DMS53 treated with DMSO at 0.1 percent for 48 hours (cell line): ENCODE measurements at regions not wholly inside any gene's neighbourhood (a gene's known extent, or its start where the extent isn't known, plus 50 kb on each side); places are given as distances from the start of the nearest gene placed in this dataset.
A peak's percentile ranks its signal among the peaks of the same experiment; 100 is the strongest.

Source experiments
- DNase-seq: peaks from one replicate; lab custom pipeline; 2025; ENCODE audit not compliant: unreplicated experiment; lab: John Stamatoyannopoulos, UW

- no peak for DNase-seq
Observed at GRCh38 chr6:120648713-120649112, 685.6 kb downstream of the TBC1D32 start.

GRCh38 chr6:120646101-120646500, 688.2 kb downstream of the TBC1D32 start:
- DNase-seq, result no peak

DNA sequence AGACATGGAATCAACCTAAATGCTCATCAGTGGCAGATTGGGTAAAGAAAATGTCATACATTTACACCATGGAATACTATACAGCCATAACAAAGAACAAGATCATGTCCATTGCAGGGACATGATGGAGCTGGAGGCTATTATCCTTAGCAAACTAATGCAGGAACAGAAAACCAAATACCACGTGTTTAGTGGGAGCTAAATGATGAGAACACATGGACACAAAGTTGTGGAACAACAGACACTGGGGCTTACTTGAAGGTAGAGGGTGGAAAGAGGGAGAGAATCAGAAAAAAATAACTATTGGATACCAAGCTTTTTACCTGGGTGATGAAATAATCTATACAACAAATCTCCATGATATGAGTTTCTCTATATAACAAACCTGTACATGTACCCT, 701.3 kb downstream of the TBC1D32 start:
- no peak for DNase-seq

DNA sequence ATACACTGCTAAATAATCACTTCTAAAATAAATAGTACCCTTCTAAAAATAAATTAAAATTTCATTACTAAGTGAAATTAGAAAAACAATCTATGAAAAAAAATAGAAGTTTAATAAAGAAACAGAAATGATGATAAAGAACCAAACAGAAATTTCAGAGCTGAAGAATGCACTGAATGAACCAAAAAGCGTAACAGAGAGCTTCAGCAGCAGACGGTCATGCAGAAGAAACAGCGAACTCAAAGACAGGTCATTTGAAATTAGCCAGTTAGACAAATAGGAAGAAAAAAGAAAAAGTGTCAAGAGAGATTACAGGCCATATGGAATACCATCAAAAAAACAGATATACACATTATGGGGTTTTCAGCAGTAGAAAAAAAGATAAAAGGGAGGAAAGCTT, 706.7 kb downstream of the TBC1D32 start:
- DNase-seq, result no peak

- DNase-seq, result no peak
Observed at GRCh38 chr6:120622127-120622631, 712.1 kb downstream of the TBC1D32 start.

DNA sequence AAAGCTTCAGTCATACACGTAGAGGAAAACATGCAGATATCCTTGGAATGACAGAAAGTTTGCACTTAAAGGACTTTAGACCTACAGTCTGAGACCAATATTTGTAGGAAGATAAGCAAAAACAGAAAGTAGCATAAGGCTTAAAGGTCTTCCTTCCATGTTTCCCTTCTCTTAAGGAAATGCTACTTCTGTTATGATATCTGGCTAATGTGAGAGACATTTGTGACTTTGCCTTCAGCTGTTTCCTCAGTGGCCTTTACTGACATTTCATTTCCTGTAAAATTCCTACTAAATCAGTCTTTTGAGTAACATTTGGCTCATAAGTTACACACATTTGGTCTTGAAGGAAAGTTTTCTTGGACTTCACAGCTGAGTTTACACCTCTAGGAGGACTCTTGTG, 713.4 kb downstream of the TBC1D32 start:
- no peak for DNase-seq

GRCh38 chr6:120615238-120615637, 719.0 kb downstream of the TBC1D32 start:
- no peak for DNase-seq

DNA sequence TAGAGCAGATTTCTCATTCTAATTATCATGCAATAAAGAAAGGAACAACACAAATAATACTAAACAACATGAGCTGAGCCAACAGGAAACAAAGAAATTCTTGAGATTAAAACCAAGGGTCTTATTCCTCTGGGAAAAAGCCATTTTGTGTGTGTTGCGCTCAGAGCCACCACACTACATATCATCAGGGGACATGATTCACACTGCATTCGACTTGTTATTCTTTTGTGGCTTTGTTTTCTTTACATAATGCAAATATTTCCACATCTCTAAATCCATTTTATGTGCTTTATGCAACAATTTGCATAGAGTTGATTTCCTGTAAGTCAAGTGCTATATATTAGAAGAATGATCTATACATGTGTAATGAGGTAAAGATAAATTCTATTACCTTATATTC, 719.6 kb downstream of the TBC1D32 start:
- no peak for DNase-seq

GRCh38 chr6:120608826-120609225, 725.5 kb downstream of the TBC1D32 start:
- DNase-seq, result no peak

- no peak for DNase-seq
Observed at GRCh38 chr6:120606743-120607142, 727.5 kb downstream of the TBC1D32 start.

- no peak for DNase-seq
Observed at GRCh38 chr6:120604510-120604909, 729.8 kb downstream of the TBC1D32 start.

- DNase-seq, result no peak
Observed at GRCh38 chr6:120590611-120591010, 743.7 kb downstream of the TBC1D32 start.

DNA sequence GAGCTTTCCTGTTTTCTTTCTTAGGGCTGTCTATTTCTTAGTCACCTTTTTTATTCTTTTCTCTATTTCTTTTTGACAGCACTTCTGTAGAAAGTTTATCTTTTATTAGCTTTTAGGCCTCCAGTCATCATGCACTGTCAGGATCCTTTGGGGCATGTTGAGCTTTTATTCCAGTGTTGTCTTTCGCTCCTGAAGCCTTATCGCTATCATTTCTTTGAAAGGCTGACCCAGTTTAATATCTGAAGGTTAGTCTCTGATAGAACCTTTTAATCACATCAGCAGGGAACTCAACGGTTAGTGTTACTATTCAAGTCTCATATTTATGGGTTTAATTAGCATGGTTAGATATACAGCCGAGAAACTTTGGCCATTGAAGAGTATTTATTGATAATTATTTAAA, 745.9 kb downstream of the TBC1D32 start:
- no peak for DNase-seq

- DNase-seq, result no peak
Observed at GRCh38 chr6:120587381-120587780, 746.9 kb downstream of the TBC1D32 start.

DNA sequence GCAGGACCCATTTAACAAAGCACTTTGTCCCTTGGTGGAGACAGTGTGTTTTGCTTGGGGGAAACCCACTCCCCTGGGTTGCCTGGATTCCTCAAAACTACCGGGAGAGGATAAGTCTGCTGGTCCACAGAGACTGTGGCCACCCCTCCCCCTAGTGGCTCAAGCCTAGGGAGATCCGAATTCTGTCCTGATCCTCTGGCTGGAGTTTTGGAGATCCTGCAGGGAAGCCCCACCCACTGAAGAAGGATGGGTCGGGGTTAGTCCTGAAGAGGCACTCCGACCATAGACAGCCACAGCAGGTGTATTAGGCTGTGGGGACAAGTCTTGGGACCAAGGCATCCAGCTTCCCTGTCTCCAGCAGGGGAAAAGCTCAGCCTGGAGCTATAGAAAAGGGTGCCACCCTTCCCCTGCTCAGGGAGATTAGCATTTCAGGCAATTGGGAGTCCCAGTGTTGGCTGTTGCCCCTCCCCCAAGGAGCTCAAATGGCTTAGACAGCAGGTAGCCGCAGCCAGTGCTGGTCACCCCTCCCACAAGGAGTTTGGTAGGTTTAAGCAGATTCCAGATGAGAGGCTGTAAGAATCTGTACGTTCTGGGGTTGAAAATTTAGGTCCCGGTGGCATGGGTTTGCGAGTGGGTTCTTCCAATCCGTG, 750.0 kb downstream of the TBC1D32 start:
- DNase-seq, result no peak

DNA sequence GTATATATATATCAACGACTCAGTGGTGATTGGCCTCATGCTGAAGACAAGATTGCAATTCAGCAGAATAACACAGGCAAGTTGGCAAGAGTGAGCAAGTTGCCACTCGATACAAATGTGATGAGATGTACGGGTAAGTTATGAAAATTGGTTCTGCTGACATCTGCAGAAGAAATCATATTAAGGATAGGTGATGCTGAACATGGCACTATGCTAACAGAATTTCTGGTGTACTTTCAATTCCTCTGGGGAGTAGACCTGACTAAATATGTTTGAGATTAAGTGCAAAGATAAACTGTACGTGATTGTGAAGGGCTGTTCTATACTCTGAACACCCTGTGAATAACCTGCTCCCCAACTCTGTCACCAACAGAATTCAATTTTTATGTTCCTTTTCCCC, 758.2 kb downstream of the TBC1D32 start:
- no peak for DNase-seq

DNA sequence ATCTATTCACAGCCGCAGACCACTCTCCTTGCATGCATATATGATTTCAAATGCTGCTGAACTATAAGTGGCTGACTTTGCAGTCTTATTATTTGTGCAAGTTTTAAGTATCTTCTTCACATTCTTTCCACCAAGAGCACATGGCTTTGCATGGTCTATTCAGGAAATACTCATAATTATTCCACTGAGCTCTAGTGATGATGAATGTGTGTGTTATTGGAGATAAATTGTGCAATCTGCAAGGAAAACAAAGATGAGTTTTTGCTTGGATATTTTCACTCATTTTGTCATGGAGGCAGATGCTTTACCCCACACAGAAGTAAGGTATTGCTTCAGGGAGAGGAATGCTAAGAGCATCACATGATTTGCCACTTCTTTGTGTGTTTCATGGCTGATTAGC, 764.6 kb downstream of the TBC1D32 start:
- DNase-seq, result no peak

DNA sequence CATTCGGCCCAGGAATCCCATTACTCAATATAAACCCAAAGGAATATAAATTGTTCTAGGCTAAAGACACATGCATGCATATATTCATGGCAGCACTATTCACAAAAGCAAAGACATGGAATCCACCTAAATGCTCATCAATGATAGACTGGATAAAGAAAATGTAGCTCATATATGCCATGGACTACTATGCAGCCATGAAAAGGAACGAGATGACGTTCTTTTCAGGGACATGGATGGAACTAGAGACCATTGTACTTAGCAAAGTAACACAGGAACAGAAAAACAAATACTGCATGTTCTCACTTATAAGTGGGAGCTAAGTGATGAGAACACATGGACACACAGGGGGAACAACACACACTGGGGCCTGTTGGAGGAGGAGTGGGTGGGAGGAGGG, 769.5 kb downstream of the TBC1D32 start:
- no peak for DNase-seq

DNA sequence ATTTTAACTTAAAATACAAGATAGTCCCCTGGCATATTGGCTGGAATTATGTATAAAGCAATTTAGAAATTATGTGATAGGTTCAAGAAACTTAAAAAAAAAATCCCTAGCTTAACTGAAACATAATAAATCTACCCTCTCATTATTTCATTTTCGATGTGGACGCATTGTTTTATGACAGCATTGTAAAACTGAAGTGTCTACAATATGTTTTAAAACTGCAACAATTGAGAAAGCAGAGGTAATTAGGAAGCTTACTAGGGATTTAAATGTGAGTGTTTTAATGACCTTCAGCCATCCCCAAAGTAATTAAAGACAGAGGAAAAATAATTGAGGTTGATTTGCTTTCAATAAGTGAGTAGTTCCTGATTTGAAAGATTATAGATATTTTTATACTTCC, 776.0 kb downstream of the TBC1D32 start:
- DNase-seq, result no peak

- no peak for DNase-seq
Observed at GRCh38 chr6:120557554-120557953, 776.7 kb downstream of the TBC1D32 start.

DNA sequence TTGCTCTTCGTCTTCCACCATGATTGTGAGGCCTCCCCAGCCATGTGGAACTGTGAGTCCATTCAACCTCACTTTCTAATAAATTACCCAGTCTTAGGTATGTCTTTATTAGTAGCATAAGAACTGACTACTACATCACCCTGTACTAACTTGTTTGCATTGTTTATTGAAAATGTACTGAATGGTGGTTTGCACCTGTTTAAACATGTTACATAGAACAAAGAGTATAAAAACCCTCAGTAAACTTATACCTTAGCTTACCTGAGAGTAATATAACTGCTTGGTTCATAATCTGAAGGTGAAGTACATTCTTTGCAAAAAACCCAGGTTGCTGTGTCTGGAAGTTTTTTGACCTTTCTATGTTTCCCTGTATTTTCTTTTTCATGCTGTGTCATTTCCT, 777.8 kb downstream of the TBC1D32 start:
- peak; percentile 27 for DNase-seq

DNA sequence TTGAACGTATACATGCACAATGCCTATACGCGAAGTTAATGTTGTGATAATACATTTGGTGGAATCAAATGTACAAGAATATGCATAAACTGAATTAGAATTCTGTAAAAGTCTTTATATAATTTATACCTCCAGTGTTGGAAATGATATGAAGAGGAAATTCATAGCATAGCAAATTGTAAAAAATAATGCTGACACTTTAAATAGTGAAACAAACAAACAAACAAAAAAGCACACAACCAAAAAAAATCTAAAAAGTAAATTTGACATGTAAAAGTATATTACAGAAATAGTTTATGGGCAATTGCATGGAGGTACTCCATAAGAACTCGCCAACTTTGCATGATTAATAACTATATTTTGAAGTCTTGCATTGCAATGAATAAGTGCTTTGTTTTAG, 780.9 kb downstream of the TBC1D32 start:
- no peak for DNase-seq

GRCh38 chr6:120545353-120545752, 788.9 kb downstream of the TBC1D32 start:
- DNase-seq, result no peak
